Upper lobe of left lung (tissue), 4 donors: ENCODE measurements at regions not wholly inside any gene's neighbourhood (a gene's known extent, or its start where the extent isn't known, plus 50 kb on each side); places are given as distances from the start of the nearest gene placed in this dataset.

ENCODE experiments used
- EP300 ChIP-seq, 4 donors: sonication (generic); formaldehyde crosslinking; IDR thresholded peaks; one replicate each; pipeline ENCODE4 v1.5.1; 2017; ENCODE audit warnings: antibody characterized with exemption in 4 of 4, control low read depth in 2 of 4
- POLR2A ChIP-seq, 4 donors: fragments of 450-650 bp; IDR thresholded peaks; one replicate each; pipeline ENCODE4 v1.5.1; 2016 to 2017; ENCODE audit warnings: antibody characterized with exemption in 4 of 4, mild to moderate bottlenecking in 2 of 4
- TF ChIP-seq, protein P1 (sequence below), 6 experiments: fragments of 450-650 bp in 4 of 6; fragments of 200-600 bp in 2 of 6; sonication (generic) in 2 of 6; IDR thresholded peaks; one replicate each; pipeline ENCODE4 v1.5.1; 2016 to 2019; ENCODE audit warnings: antibody characterized with exemption in 6 of 6

DNA sequence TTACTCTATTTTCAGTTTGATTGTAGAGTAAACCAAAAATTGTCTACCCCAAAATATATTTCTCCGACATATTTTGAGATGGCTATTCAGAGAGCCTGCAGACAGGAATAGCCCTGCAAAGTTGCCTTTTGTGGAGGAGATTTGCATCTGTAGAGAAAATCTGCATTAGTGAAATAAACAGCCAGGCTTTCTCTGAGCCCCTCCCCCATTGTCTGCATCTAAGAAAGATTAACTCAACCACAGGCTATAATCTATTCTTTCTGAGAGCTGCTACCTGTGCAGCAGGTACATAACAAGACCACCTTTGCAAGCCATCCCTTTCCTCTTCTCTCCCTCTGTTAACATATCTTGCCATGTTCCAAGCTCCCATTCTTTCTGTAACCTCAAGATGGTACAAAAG, 1034.2 kb downstream of the SORCS3 start:
- TF ChIP-seq POLR2A (IDR thresholded peaks at IDR 0.05) (no peak), EP300 (IDR thresholded peaks at IDR 0.05) (no peak)
- TF ChIP-seq, protein P1, sequence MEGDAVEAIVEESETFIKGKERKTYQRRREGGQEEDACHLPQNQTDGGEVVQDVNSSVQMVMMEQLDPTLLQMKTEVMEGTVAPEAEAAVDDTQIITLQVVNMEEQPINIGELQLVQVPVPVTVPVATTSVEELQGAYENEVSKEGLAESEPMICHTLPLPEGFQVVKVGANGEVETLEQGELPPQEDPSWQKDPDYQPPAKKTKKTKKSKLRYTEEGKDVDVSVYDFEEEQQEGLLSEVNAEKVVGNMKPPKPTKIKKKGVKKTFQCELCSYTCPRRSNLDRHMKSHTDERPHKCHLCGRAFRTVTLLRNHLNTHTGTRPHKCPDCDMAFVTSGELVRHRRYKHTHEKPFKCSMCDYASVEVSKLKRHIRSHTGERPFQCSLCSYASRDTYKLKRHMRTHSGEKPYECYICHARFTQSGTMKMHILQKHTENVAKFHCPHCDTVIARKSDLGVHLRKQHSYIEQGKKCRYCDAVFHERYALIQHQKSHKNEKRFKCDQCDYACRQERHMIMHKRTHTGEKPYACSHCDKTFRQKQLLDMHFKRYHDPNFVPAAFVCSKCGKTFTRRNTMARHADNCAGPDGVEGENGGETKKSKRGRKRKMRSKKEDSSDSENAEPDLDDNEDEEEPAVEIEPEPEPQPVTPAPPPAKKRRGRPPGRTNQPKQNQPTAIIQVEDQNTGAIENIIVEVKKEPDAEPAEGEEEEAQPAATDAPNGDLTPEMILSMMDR (IDR thresholded peaks at IDR 0.05) = no peak
